Neural cell (in vitro differentiated cells): ENCODE measurements at regions not wholly inside any gene's neighbourhood (a gene's known extent, or its start where the extent isn't known, plus 50 kb on each side); places are given as distances from the start of the nearest gene placed in this dataset.

ENCODE experiments used
- H2AFZ ChIP-seq: fragments of 200-600, 300-800 bp; sonication (generic), shearing (Covaris generic); 2 replicates; pipeline ENCODE4 v1.6.0; 2014; ENCODE audit warnings: low read depth, mild to moderate bottlenecking, antibody characterized with exemption, low read length, moderate library complexity
- H3F3A ChIP-seq: fragments of 200-600 bp; shearing (Covaris generic); 2 replicates; pipeline ENCODE4 v1.6.1; 2016; ENCODE audit warnings: mild to moderate bottlenecking, moderate library complexity, mixed read lengths, antibody characterized with exemption, low read length; ENCODE audit not compliant: insufficient read depth, poor library complexity, severe bottlenecking
- H3K27ac ChIP-seq: fragments of 200-600, 300-800 bp; sonication (generic), shearing (Covaris generic); 2 replicates; pipeline ENCODE4 v1.5.1; 2014; ENCODE audit warnings: mild to moderate bottlenecking, low read length, moderate library complexity
- H3K27me3 ChIP-seq: fragments of 300-800, 200-600 bp; sonication (generic), shearing (Covaris generic); 2 replicates; pipeline ENCODE4 v1.6.0; 2014; ENCODE audit warnings: mild to moderate bottlenecking, low read depth, low read length, moderate library complexity; ENCODE audit not compliant: insufficient read depth
- H3K36me3 ChIP-seq: fragments of 300-800, 200-600 bp; sonication (generic), shearing (Covaris generic); 2 replicates; pipeline ENCODE4 v1.5.1; 2014; ENCODE audit warnings: mild to moderate bottlenecking, antibody characterized with exemption, low read length, moderate library complexity; ENCODE audit not compliant: insufficient read depth
- H3K4me2 ChIP-seq: fragments of 300-800, 200-600 bp; sonication (generic), shearing (Covaris generic); 2 replicates; pipeline ENCODE4 v1.6.0; 2014; ENCODE audit warnings: mild to moderate bottlenecking, low read length
- H3K4me3 ChIP-seq: fragments of 300-800, 200-600 bp; sonication (generic), shearing (Covaris generic); 2 replicates; pipeline ENCODE4 v1.5.1; 2014; ENCODE audit warnings: mild to moderate bottlenecking, low read length, moderate library complexity
- H3K79me2 ChIP-seq: fragments of 200-600 bp; shearing (Covaris generic); replicated peaks from 2 replicates; pipeline ENCODE4 v1.6.0; 2014; ENCODE audit warnings: mild to moderate bottlenecking, low read length, moderate library complexity; ENCODE audit not compliant: insufficient read depth
- H3K9ac ChIP-seq: fragments of 300-800, 200-600 bp; sonication (generic), shearing (Covaris generic); 2 replicates; pipeline ENCODE4 v1.6.1; 2016; ENCODE audit warnings: mild to moderate bottlenecking, low read length, mixed read lengths
- H3K9me2 ChIP-seq: fragments of 200-600 bp; shearing (Covaris generic); 2 replicates; pipeline ENCODE4 v1.6.1; 2016; ENCODE audit warnings: mild to moderate bottlenecking, low read length, mixed read lengths; ENCODE audit not compliant: insufficient read depth
- H3K9me3 ChIP-seq: fragments of 200-600, 300-800 bp; sonication (generic), shearing (Covaris generic); 2 replicates; pipeline ENCODE4 v1.6.1; 2016; ENCODE audit warnings: mild to moderate bottlenecking, mixed run types, low read length, moderate library complexity, mixed read lengths
- H4K20me1 ChIP-seq: fragments of 200-600 bp; shearing (Covaris generic); 2 replicates; pipeline ENCODE4 v1.6.1; 2016; ENCODE audit warnings: mild to moderate bottlenecking, mixed run types; ENCODE audit not compliant: insufficient read depth
- EP300 ChIP-seq: fragments of 450-650 bp; conservative IDR thresholded peaks from 2 replicates; pipeline ENCODE4 v1.6.1; 2014; ENCODE audit warnings: antibody characterized with exemption, mild to moderate bottlenecking, moderate library complexity; ENCODE audit not compliant: poor library complexity, severe bottlenecking
- EZH2 ChIP-seq: fragments of 200-600, 300-800 bp; shearing (Covaris generic), sonication (generic); IDR thresholded peaks from 2 replicates; pipeline ENCODE4 v1.6.1; 2014; ENCODE audit warnings: antibody characterized with exemption, low read length, borderline replicate concordance, mild to moderate bottlenecking; ENCODE audit not compliant: insufficient read depth, poor library complexity, severe bottlenecking
- MXI1 ChIP-seq: fragments of 450-650 bp; conservative IDR thresholded peaks from 2 replicates; pipeline ENCODE4 v1.6.1; 2014; ENCODE audit warnings: antibody characterized with exemption, mild to moderate bottlenecking; ENCODE audit not compliant: poor library complexity, severe bottlenecking
- RAD21 ChIP-seq: fragments of 450-650 bp; conservative IDR thresholded peaks from 2 replicates; pipeline ENCODE4 v1.6.1; 2014; ENCODE audit warnings: antibody characterized with exemption, mild to moderate bottlenecking, moderate library complexity
- SMC3 ChIP-seq: fragments of 450-650 bp; conservative IDR thresholded peaks from 2 replicates; pipeline ENCODE4 v1.6.1; 2014; ENCODE audit warnings: antibody characterized with exemption, mild to moderate bottlenecking, moderate library complexity; ENCODE audit not compliant: poor library complexity
- TAF1 ChIP-seq: IDR thresholded peaks from 2 replicates; pipeline ENCODE4 v1.6.1; 2012; ENCODE audit warnings: low read depth
- TF ChIP-seq, protein P1 (sequence below): fragments of 450-650 bp; IDR thresholded peaks from 2 replicates; pipeline ENCODE4 v1.5.1; 2014; ENCODE audit warnings: antibody characterized with exemption, mild to moderate bottlenecking, moderate library complexity; ENCODE audit not compliant: poor library complexity, severe bottlenecking
- TF ChIP-seq, protein P2 (sequence below): IDR thresholded peaks from 2 replicates; pipeline ENCODE4 v1.6.1; 2012; ENCODE audit warnings: borderline replicate concordance

DNA sequence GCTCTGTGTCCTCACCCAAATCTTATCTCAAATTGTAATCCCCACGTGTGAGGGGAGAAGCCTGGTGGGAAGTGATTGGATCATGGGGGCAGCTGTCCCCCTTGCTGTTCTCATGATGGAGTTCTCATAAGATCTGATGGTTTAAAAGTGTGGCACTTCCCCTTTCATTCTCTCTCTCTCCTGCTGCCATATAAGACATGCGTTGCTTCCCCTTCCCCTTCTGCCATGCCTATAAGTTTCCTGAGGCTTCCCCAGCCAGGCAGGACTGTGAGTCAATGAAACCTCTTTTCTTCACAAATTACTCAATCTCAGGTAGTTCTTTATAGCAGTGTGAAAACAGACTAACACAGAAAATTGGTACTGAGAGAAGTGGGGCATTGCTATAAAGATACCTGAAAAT lies 107.7 kb downstream of the DMAC1 start:
- Histone ChIP-seq H3K79me2 (no peaks in the 10 kb centered on the region), H3K4me2 (no peak overlapping the region), H4K20me1 (no peaks in the 10 kb centered on the region), H3K27ac (no peak overlapping the region), H3K27me3 (no peaks in the 10 kb centered on the region), H3F3A (no peaks in the 10 kb centered on the region), H3K9me2 (no peaks in the 10 kb centered on the region), H3K36me3 (no peaks in the 10 kb centered on the region), H2AFZ (no peak overlapping the region), H3K9ac (no peak overlapping the region), H3K4me3 (no peak overlapping the region), H3K9me3 (no peaks in the 10 kb centered on the region)
- no peak for TF ChIP-seq RAD21
- no peak for TF ChIP-seq EZH2
- no peak for TF ChIP-seq EP300
- TF ChIP-seq MXI1, result no peak
- TF ChIP-seq SMC3, result no peak
- TF ChIP-seq, protein P1, sequence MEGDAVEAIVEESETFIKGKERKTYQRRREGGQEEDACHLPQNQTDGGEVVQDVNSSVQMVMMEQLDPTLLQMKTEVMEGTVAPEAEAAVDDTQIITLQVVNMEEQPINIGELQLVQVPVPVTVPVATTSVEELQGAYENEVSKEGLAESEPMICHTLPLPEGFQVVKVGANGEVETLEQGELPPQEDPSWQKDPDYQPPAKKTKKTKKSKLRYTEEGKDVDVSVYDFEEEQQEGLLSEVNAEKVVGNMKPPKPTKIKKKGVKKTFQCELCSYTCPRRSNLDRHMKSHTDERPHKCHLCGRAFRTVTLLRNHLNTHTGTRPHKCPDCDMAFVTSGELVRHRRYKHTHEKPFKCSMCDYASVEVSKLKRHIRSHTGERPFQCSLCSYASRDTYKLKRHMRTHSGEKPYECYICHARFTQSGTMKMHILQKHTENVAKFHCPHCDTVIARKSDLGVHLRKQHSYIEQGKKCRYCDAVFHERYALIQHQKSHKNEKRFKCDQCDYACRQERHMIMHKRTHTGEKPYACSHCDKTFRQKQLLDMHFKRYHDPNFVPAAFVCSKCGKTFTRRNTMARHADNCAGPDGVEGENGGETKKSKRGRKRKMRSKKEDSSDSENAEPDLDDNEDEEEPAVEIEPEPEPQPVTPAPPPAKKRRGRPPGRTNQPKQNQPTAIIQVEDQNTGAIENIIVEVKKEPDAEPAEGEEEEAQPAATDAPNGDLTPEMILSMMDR, result no peak
- TF ChIP-seq, protein P2, sequence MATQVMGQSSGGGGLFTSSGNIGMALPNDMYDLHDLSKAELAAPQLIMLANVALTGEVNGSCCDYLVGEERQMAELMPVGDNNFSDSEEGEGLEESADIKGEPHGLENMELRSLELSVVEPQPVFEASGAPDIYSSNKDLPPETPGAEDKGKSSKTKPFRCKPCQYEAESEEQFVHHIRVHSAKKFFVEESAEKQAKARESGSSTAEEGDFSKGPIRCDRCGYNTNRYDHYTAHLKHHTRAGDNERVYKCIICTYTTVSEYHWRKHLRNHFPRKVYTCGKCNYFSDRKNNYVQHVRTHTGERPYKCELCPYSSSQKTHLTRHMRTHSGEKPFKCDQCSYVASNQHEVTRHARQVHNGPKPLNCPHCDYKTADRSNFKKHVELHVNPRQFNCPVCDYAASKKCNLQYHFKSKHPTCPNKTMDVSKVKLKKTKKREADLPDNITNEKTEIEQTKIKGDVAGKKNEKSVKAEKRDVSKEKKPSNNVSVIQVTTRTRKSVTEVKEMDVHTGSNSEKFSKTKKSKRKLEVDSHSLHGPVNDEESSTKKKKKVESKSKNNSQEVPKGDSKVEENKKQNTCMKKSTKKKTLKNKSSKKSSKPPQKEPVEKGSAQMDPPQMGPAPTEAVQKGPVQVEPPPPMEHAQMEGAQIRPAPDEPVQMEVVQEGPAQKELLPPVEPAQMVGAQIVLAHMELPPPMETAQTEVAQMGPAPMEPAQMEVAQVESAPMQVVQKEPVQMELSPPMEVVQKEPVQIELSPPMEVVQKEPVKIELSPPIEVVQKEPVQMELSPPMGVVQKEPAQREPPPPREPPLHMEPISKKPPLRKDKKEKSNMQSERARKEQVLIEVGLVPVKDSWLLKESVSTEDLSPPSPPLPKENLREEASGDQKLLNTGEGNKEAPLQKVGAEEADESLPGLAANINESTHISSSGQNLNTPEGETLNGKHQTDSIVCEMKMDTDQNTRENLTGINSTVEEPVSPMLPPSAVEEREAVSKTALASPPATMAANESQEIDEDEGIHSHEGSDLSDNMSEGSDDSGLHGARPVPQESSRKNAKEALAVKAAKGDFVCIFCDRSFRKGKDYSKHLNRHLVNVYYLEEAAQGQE, result no peak
- TF ChIP-seq TAF1, result no peak

DNA sequence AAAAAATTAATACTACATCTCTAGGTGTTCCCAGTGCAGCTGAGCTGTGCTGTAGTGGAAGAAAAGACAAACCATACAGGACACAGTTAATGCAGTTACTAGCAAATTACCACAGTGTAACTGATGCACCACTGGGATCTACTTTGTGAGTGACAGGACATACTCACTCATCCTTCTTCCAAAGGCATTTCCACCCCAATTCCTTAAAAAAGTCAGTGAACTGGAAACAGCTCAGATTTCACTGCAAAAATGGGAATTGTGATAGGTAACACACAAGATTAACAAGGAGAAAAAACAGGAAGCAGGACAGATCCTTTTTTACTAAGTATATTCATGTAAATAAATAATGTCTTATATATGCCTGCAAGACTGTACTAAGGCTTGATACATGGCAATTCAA lies 109.6 kb downstream of the DMAC1 start:
- peak overlapping the region; percentile 65 for H3K27ac ChIP-seq
- TF ChIP-seq, protein P1, result no peak
- TF ChIP-seq, protein P2, result peak; percentile 96
- peak overlapping the region; percentile 0 for H3K9ac ChIP-seq

More for the DNA sequence above, 109.6 kb downstream of the DMAC1 start:
- no peaks in the 10 kb centered on the region for H3K27me3 ChIP-seq
- no peaks in the 10 kb centered on the region for H3F3A ChIP-seq
- H3K4me2 ChIP-seq, result peak overlapping the region; percentile 25
- no peaks in the 10 kb centered on the region for H3K79me2 ChIP-seq
- H2AFZ ChIP-seq, result no peak overlapping the region
- no peaks in the 10 kb centered on the region for H3K36me3 ChIP-seq
- H3K4me3 ChIP-seq, result peak overlapping the region; percentile 19
- H3K9me2 ChIP-seq, result no peaks in the 10 kb centered on the region
- no peaks in the 10 kb centered on the region for H3K9me3 ChIP-seq
- H4K20me1 ChIP-seq, result no peaks in the 10 kb centered on the region
